ENCODE measurements at regions not wholly inside any gene's neighbourhood (a gene's known extent, or its start where the extent isn't known, plus 50 kb on each side); places are given as distances from the start of the nearest gene placed in this dataset.

DNA sequence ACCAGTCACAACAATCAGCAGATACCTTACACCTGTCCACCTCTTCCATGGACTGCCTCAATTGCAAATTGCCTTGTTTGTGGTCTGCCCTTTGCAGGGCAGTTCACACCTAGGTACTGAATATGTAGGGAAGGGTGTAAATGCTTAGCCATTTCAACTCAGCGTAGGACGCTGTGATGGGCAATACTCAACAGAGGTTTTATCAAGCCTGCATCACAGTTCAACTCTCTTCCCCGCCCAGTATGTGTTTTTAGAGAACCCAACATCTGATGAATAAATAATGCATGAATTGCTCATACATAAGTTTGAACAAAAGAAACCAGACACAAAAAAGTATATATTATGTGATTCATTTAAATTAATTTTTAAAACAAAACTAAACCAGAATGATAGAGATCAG, 124.4 kb downstream of the P2RY1 start:
- H3K36me3 ChIP-seq = no peaks in the 10 kb centered on the region
- peaks cover 0 to 4% (median 0%) of the 10 kb centered on the region in 4 donors for H3K4me1 ChIP-seq

GRCh38 chr3:152960684-152961083, 125.8 kb downstream of the P2RY1 start:
- no peak overlapping the region for H3K4me3 ChIP-seq
- H3K27me3 ChIP-seq = no peaks in the 10 kb centered on the region
- H3K27ac ChIP-seq = no peak overlapping the region
- H3K9me3 ChIP-seq = no peaks in the 10 kb centered on the region
- peaks cover 0 to 4% (median 0%) of the 10 kb centered on the region in 4 donors for H3K4me1 ChIP-seq
- no peaks in the 10 kb centered on the region for H3K36me3 ChIP-seq
- TF ChIP-seq, protein P1, sequence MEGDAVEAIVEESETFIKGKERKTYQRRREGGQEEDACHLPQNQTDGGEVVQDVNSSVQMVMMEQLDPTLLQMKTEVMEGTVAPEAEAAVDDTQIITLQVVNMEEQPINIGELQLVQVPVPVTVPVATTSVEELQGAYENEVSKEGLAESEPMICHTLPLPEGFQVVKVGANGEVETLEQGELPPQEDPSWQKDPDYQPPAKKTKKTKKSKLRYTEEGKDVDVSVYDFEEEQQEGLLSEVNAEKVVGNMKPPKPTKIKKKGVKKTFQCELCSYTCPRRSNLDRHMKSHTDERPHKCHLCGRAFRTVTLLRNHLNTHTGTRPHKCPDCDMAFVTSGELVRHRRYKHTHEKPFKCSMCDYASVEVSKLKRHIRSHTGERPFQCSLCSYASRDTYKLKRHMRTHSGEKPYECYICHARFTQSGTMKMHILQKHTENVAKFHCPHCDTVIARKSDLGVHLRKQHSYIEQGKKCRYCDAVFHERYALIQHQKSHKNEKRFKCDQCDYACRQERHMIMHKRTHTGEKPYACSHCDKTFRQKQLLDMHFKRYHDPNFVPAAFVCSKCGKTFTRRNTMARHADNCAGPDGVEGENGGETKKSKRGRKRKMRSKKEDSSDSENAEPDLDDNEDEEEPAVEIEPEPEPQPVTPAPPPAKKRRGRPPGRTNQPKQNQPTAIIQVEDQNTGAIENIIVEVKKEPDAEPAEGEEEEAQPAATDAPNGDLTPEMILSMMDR (IDR thresholded peaks at IDR 0.05) = no peak
- no peak for TF ChIP-seq POLR2A (IDR thresholded peaks at IDR 0.05)
- DNase-seq = no peak

More for the DNA sequence above, 124.4 kb downstream of the P2RY1 start:
- H3K4me3 ChIP-seq = no peak overlapping the region
- TF ChIP-seq POLR2A (IDR thresholded peaks at IDR 0.05) = no peak
- TF ChIP-seq, protein P1 (IDR thresholded peaks at IDR 0.05) = no peak
- no peaks in the 10 kb centered on the region for H3K9me3 ChIP-seq
- H3K27ac ChIP-seq = no peak overlapping the region
- H3K27me3 ChIP-seq = no peaks in the 10 kb centered on the region
- no peak for DNase-seq

DNA sequence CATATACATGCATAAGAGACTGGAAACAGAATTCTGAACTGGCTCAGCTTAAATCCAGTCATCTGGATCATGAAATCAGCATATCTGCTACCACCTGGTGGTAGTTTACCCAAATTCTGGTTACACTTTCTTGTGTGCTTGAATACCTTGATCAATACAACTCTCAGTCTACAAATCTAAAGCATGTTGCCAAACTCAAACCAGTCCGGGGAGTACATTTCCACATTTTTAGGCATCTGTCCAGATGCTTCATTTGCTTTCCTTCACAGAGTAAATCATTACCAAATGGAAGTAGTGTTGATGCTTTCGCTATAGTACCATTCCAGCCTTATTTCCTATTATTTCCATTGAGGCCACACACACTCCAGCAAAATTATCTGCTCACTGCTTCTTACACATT, 126.4 kb downstream of the P2RY1 start:
- Histone ChIP-seq H3K27ac (no peak overlapping the region), H3K27me3 (no peaks in the 10 kb centered on the region), H3K9me3 (no peaks in the 10 kb centered on the region), H3K4me1 (peaks cover 0 to 4% (median 0%) of the 10 kb centered on the region in 4 donors), H3K36me3 (no peaks in the 10 kb centered on the region), H3K4me3 (no peak overlapping the region)
- TF ChIP-seq, protein P1 (IDR thresholded peaks at IDR 0.05) = peak in 4 of 6 experiments; percentile 29 to 60 (median 58)
- no peak for TF ChIP-seq POLR2A (IDR thresholded peaks at IDR 0.05)
- DNase-seq = no peak

GRCh38 chr3:152964911-152965609, 130.1 kb downstream of the P2RY1 start:
- Histone ChIP-seq H3K27ac (no peak overlapping the region), H3K4me3 (no peak overlapping the region), H3K36me3 (no peaks in the 10 kb centered on the region), H3K27me3 (no peaks in the 10 kb centered on the region), H3K4me1 (peaks cover 0 to 4% (median 0%) of the 10 kb centered on the region in 4 donors), H3K9me3 (no peaks in the 10 kb centered on the region)
- no peak for DNase-seq
- TF ChIP-seq, protein P1 (IDR thresholded peaks at IDR 0.05) = no peak
- no peak for TF ChIP-seq POLR2A (IDR thresholded peaks at IDR 0.05)

GRCh38 chr3:152968388-152969024, 133.6 kb downstream of the P2RY1 start:
- Histone ChIP-seq H3K36me3 (no peaks in the 10 kb centered on the region), H3K4me3 (no peak overlapping the region), H3K27me3 (no peaks in the 10 kb centered on the region), H3K4me1 (no peaks in the 10 kb centered on the region), H3K27ac (no peak overlapping the region), H3K9me3 (no peaks in the 10 kb centered on the region)
- TF ChIP-seq, protein P1 (IDR thresholded peaks at IDR 0.05) = no peak
- no peak for TF ChIP-seq POLR2A (IDR thresholded peaks at IDR 0.05)
- DNase-seq = no peak
